AG04450 (cell line): ENCODE measurements at regions not wholly inside any gene's neighbourhood (a gene's known extent, or its start where the extent isn't known, plus 50 kb on each side); places are given as distances from the start of the nearest gene placed in this dataset.
A peak's percentile ranks its signal among the peaks of the same experiment; 100 is the strongest.

Experiments
- CTCF ChIA-PET: fragments of 300-600, 350-600 bp; formaldehyde crosslinking; extraction: SDS; loops from one replicate; lab custom pipeline; 2022; ENCODE audit warnings: antibody characterized with exemption, inconsistent platforms; lab: Charles Lee
- POLR2A ChIA-PET: fragments of 350-600 bp; formaldehyde crosslinking; extraction: SDS; loops from one replicate; lab custom pipeline; 2021; ENCODE audit warnings: antibody characterized with exemption, inconsistent platforms; lab: Yijun Ruan, JAX
- DNase-seq: peaks from one replicate; pipeline ENCODE4 v3.0.0-alpha.2; 2011; ENCODE audit warnings: low read depth, low spot score
- H3K27ac ChIP-seq: one replicate; pipeline ENCODE4 v1.5.1; 2012; ENCODE audit warnings: low read depth, low read length, control low read depth
- H3K27me3 ChIP-seq: one replicate; pipeline ENCODE4 v1.6.0; 2012; ENCODE audit warnings: low read length; ENCODE audit not compliant: control insufficient read depth, insufficient read depth
- H3K4me3 ChIP-seq: 2 replicates; pipeline ENCODE4 v1.5.1; 2011; ENCODE audit warnings: mild to moderate bottlenecking, low read depth, low read length, control low read depth
- H3K9me3 ChIP-seq: 2 replicates; pipeline ENCODE4 v1.5.1; 2012; ENCODE audit warnings: low read length; ENCODE audit not compliant: control insufficient read depth, insufficient read depth
- CTCF ChIP-seq: IDR thresholded peaks from 2 replicates; pipeline ENCODE4 v1.5.1; 2011; ENCODE audit warnings: low read depth, low read length, control low read depth, inconsistent platforms

- Histone ChIP-seq H3K4me3 (no peak overlapping the region), H3K9me3 (no peaks in the 10 kb centered on the region), H3K27ac (no peak overlapping the region), H3K27me3 (peaks cover 2% of the 10 kb centered on the region)
- no peak for DNase-seq
- no peak for TF ChIP-seq CTCF
- ChIA-PET CTCF (interaction anchor here (1.1 kb wide), 1 partner anchor 32 kb away, joined by 3 read pairs; no protein-coding TSS in a partner anchor), POLR2A (no interaction called here)
Observed at GRCh38 chr2:20931346-20931745, 108.4 kb upstream of the LDAH start.

GRCh38 chr2:20930928-20931327, 108.0 kb upstream of the LDAH start:
- CTCF ChIA-PET, result interaction anchor here (1.1 kb wide), 1 partner anchor 32 kb away, joined by 3 read pairs; no protein-coding TSS in a partner anchor
- no peak for TF ChIP-seq CTCF
- H3K4me3 ChIP-seq, result no peak overlapping the region
- POLR2A ChIA-PET, result no interaction called here
- H3K27ac ChIP-seq, result peak overlapping the region; percentile 11
- no peaks in the 10 kb centered on the region for H3K9me3 ChIP-seq
- peaks cover 2% of the 10 kb centered on the region for H3K27me3 ChIP-seq
- no peak for DNase-seq

GRCh38 chr2:20929721-20930120, 106.8 kb upstream of the LDAH start:
- no peak for DNase-seq
- POLR2A ChIA-PET, result no interaction called here
- no peak for TF ChIP-seq CTCF
- H3K4me3 ChIP-seq, result no peak overlapping the region
- CTCF ChIA-PET, result no interaction called here
- H3K9me3 ChIP-seq, result no peaks in the 10 kb centered on the region
- H3K27ac ChIP-seq, result no peak overlapping the region
- H3K27me3 ChIP-seq, result peaks cover 2% of the 10 kb centered on the region

- DNase-seq, result no peak
- no peaks in the 10 kb centered on the region for H3K9me3 ChIP-seq
- no peak for TF ChIP-seq CTCF
- H3K27me3 ChIP-seq, result no peaks in the 10 kb centered on the region
- CTCF ChIA-PET, result no interaction called here
- H3K27ac ChIP-seq, result no peak overlapping the region
- H3K4me3 ChIP-seq, result no peak overlapping the region
- POLR2A ChIA-PET, result no interaction called here
Observed at GRCh38 chr2:20928617-20929016, 105.7 kb upstream of the LDAH start.

- Histone ChIP-seq H3K27ac (no peak overlapping the region), H3K27me3 (no peaks in the 10 kb centered on the region), H3K9me3 (no peaks in the 10 kb centered on the region), H3K4me3 (no peak overlapping the region)
- CTCF ChIA-PET, result interaction anchor here (1.0 to 1.5 kb wide), 2 partner anchors 254 to 264 kb away, joined by 3 to 4 read pairs; no protein-coding TSS in a partner anchor
- POLR2A ChIA-PET, result no interaction called here
- no peak for DNase-seq
- no peak for TF ChIP-seq CTCF
Observed at GRCh38 chr2:20925265-20925889, 102.5 kb upstream of the LDAH start.
